GDM1 (cell line): ENCODE measurements at regions not wholly inside any gene's neighbourhood (a gene's known extent, or its start where the extent isn't known, plus 50 kb on each side); places are given as distances from the start of the nearest gene placed in this dataset.
A peak's percentile ranks its signal among the peaks of the same experiment; 100 is the strongest.

ENCODE experiments used
- DNase-seq: peaks from one replicate; lab custom pipeline; 2025; lab: John Stamatoyannopoulos, UW

DNA sequence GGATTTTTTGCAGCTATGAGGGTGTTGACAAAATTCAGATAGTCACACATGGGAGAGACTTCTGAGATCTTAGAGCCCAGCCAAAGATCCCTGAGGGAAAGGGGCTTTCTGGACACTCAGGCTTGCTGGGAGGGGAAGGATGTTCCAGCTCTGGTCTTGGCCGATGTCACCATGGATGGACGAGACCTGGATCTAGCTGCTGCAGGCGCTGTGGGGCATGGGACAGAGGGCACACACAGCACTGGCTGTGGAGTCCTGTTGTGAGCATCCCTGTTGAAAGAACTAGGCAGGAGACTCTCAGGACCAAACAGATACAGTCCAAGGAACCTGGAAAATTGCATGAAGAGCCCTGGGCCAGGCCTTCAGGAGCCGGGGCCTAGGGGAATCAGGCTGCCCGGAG, 80.1 kb upstream of the SDK2 start:
- DNase-seq, result no peak

DNA sequence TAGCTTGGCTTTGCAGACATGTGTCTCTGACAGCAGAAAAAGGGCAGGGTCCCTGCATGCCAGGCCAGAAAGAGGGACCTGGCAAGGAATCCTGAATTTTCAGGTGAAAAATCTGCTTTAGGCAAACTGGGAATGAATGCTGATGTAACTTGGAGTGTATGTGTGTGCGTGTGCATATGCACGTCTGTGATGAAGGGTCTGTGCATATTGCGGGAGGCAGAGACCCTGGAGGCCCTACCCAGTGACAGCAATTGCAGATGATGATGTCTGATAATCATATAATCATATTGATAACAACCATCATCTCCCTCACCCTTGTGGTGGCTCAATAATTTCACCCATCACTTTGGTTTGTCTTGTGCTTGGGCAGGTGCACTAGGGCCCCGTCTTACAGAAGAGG, 80.7 kb upstream of the SDK2 start:
- DNase-seq, result no peak

DNA sequence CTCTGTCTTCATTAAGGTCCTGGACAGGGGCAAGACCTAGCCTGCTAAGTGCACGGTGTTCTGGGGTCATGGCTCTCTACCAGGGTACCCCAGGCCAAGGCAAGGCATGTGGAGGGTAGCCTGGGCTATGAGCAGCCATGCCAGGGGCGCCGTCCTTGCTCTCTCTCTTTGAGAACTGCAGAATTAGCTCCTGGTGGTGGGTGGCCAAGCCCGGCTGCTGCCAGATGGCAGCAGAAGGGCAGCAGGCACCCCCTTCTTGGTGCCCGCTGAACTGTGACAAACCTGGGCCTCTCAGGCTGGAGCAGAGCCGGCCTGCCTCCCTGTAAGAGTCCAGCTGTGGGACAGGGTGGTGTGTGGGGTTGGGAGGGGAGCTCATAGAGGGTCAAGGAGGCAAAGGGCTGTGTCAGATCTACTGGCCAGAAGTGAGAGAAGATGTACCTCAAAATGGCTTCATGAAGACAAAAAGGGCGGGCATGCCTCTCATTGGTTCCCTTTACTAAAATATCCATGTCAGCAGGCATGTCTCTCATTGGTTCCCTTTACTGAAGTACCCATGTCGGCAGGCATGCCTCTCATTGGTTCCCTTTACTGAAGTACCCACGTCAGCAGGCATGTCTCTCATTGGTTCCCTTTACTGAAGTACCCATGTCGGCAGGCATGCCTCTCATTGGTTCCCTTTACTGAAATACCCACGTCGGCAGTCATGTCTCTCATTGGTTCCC, 81.7 kb upstream of the SDK2 start:
- no peak for DNase-seq

DNA sequence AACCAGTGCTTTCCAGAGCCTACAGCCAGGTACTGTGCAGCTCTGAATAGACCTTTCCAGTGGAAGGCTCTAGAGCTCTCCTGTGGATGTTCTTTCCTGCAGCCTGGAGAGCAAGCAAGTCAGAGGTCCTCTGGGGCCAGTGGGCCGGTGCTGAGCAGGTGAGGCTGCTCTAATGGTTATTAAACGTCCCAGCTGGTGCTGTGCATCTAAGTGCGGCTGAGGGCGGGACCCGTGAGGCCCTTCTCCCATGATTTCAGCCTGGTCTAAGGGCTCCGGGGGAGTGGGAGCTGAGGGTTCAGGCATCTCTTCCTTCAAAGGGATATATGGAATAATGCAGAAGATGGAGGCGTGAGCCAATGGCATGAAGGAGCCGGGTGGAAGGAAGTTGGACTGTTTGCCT, 83.7 kb upstream of the SDK2 start:
- DNase-seq, result no peak

DNA sequence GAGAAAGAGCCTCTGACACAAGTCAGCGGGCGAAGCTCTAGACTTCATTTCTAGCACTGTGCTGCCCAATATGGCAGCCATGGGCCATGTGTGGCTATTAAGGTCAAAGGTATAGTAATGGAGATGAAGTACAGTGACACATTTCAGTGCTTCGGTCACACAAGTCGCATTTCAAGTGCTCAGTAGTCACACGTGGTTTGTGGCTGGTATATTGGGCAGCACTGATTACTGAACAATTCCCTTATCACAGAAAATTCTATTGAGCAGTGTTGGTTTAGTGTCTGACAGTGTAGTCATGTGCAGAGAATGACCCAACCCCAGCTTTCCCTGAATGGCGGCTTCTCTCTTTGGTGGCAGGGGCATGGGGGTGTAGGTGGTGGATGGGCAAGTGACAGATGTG, 84.9 kb upstream of the SDK2 start:
- no peak for DNase-seq

DNA sequence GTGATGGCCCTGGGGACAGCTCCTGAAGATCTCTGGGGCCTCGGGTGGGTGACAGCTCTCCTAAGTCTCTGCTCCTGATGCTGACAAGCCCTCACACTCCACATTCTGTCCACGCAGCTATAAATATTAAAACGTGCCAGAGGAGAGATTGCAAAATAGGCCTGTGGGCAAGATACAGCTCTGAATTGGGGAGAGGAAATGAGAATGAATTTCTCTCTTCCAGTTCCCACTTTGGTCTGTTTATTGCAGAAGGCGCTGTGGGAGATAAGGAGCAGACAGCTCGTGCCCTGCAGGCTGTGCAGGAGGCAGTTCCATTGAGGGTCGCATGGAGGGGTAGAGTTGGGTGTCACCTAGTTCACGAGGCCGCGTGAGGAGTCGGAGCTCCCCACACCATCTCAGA, 87.5 kb upstream of the SDK2 start:
- DNase-seq, result peak; percentile 19

DNA sequence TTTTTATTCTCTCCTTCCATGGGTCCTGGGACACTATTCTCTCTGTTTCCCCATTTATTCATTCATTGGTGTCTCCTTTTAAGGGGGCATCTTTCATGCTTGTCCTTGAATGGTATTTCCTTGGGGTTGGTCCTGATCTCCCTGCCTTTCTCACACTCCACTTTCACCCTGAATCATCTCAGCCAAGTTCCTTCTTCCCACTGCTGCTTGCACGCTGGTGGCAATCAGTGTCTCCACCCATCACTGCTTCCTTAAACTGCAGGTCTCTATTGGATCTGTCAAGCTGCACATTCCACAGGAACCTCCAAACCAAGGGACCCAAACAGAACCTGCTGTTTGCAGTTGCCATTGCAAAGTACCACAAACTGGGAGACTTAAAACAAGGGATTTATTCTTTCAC, 89.3 kb upstream of the SDK2 start:
- DNase-seq, result no peak

DNA sequence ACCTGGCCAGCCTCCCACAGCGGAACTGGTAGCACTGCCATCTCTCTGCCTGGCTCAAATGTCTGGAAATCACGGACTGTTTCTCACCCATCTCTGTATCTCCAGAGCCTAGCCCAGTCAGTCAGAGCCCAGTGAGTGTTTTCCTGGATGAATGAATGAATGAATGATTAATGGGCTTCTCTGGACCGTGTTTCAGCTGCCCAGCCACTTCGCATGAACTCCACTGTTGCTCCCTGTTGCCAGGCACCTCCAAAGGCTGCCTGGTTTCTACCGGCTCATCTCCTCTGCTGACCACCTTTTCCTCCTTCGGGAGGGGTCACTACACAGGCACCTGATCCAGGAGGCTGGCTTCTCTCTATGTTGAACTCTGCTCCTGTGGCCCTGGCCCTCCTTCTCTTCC, 91.0 kb upstream of the SDK2 start:
- DNase-seq, result no peak

DNA sequence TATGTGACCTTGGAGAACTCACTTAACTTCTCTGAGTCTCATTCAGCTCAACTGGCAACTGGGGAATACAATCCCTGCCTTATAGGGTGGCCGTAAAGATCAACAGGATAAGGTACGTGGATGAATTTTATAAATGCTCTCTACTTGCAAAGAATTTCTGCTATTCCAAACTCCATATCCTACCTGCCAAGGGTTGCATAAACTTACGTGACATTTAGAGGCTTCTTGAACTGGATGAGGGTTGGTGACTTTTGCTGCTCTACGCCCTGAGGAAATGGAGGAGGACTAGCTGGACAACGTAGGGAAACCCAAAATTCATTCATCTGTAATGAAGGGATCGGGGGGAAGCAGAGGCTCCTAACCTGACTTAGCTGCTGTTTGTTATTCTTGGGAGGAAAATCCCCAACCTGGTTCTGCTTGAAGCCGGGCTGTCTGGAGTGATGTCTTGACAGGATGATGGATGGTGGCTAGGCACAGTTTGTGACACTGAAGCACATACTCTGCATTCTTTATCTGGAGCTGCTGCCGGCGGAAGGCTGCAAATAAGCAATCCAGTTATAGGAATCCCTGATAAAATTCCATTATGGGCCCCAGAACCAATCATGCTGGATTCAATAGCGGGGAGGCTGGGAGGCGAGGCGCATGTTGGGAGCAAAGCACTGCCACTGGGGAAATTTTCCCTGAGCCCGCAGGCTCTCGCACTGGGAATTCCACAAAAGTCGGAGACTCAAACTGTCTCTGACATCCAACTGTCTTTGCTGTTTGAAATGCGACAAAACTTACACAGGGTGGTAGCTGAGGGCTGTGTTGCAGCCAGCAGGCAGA, 94.7 kb upstream of the SDK2 start:
- no peak for DNase-seq

DNA sequence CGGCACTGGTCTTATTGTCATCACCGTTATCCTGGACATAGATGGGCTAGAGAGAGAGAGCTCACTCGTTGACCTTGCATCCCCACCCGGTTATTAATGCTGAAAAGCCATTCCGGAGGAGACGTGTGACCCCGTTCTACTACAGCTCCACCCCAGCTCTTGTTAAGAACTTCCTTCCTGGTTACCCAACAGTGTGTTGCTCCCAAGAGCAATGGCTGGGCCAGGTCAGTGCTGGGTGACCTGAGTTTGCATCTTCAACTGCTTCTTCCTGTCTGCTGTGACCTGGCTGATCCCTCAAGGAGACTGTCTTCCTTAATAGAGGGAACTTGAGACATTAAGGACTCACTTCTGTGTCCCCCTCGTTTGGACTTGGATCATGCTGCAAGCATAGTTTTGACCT, 96.1 kb upstream of the SDK2 start:
- no peak for DNase-seq

DNA sequence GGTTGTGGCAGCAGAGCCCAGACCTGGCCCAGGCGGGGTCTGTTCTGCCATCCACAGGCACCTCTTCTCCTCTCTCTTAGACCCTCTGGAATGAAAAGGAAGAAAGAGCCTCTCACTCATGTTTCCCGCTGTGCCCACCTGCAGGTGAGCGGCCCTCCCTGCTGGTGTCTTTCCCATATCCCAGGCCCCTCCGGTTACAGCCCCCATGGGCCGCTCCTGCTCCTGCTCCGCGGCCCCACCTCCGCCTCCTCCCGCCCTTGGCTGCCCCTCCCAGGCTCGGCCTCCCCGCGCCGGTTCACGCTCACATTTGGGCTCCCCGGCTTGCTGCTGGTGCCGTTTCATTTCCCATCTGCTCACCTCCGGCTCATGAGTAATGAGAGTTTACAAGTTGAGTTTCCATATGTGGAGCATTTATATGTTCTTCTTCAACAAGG, 98.7 kb upstream of the SDK2 start:
- DNase-seq, result no peak

DNA sequence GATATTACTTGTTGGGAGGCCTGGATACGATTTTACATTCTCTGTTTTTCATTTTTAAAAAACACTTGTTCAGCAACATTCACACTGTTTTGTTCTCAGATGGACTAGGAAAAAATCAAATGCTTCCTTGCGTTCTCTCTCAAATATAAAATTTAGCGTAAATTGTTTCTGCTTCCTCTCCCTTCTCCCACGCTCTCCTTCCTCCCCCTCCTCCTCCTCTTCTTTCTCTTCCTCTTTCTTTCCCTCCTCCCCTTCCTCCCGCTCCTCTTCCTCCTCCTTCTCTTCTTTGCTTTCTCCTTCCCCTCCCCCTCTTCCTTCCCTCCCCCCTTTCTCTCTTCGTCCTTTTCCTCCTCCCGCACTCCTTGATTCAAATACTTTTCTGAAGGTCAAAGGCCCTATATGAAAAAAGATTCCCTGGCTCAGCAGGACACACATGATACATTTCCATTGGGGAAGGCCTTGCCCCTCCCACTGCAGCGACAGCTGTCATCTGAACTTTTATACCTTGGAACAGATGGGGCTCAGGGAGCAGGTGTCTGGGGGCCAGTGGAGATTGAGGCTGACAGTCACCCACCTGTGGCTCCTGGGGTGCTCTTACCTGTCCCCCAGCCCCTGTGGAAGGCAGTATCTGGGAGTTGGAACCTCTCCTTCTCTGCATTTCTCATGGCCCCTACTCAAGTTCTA, 99.4 kb upstream of the SDK2 start:
- no peak for DNase-seq

DNA sequence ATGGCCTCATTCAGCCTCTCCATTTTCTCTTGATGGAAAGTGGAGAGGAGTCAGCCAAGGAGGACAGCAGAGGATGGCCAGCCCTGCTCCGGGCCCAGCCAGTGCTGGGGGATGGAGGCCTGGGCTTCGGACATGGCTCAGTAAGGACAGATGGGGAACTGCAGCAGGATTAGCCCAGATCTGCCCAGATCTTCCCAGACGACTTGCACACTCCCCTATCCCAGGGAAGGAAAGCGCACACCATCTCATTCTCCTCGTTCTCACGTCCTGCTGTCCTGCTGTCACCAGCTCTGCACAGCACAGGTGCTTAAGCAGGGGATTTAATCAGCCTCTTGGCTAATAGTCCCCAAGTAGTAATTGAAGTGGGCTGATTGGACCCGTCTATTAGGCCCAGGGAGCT, 100.2 kb upstream of the SDK2 start:
- no peak for DNase-seq

DNA sequence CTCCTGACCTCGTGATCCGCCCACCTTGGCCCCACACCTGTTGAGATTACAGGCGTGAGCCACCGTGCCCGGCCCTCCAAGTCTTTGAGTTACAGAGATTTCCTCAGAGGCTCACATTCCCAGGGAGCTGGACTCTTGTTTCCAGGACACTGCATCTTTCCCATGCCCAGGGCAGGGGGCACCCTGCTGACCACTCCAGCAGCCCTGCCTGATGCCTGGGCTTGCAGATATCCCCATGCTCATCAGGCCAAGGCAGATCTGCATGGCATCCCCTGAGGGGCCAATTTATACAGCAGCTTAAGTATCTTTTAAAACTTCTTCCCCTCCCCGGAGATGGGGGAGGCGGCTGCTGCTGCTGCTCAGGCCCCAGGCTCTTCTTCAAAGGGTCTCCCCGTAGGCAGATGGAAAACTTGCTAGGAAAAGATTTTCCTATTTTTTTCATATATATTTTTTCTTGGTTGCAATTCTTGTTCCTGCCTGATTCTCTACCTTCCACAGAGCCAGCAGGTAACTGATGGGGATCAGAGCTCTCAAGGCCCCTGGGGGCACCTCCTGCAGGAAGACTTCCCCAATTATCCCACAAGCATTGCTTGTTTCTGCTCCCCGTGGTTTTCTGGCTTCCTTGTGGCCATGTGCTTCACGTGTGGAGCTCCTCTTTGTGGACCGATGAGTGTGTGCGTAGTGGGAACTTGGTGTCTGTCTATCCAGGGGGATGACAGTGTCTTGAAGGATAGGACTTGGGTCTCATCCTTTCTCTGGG, 102.2 kb upstream of the SDK2 start:
- no peak for DNase-seq

DNA sequence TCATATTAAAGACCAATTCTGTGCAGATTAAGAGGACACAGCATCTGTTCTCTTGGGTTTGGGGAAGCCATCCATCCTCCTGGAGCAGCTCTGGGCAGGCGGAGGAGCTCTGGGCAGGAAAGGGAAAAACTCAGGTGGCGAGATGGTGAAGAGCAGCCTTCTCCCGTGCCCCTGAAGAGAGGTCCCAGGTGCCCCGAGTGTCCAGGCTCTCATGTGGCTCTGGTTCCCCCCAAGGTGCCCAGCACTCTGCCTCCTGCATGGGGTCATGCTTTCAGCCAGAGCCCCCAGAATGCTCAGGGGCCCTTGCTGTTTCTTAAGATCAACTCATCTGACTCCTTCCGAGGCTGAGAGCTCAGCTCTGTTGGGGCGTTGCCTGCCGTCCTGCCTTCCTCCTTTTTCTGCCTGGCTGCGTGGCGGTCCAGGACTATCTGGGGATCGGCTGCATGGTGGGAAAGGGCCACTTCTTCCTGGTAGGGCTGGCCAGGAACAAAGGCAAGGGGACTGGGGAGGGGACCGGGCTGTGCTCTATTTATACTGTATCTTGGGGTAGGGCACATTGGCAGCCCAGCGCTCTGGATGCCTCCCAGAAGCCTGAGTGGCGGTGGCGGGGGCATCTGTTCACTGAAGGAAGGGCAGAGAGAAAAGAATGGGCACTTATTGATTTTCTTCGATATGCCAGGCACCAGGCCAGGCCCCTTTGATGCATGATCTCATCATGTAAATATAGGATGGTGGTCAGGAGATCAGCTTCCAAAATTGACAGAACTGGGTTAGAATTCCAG, 103.2 kb upstream of the SDK2 start:
- no peak for DNase-seq

DNA sequence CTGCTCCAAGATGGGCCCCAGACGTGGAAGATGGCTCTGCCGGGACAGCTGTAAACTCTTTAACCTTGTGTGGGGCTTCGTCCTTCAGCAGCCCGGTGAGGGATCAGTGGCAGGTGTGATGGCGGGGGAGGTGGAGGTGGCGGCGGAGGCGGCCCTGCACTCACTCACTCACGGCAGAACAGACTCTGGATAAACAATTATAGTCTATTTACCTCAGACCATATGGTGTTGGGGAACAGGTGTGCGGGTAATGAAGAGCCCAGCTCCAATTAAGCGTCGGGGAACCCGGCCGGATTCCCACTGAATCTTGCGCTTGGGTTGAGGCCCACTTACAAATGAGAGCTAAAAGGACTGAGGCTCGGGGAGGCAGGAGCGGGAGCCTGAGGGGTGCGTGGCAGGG, 104.3 kb upstream of the SDK2 start:
- no peak for DNase-seq

DNA sequence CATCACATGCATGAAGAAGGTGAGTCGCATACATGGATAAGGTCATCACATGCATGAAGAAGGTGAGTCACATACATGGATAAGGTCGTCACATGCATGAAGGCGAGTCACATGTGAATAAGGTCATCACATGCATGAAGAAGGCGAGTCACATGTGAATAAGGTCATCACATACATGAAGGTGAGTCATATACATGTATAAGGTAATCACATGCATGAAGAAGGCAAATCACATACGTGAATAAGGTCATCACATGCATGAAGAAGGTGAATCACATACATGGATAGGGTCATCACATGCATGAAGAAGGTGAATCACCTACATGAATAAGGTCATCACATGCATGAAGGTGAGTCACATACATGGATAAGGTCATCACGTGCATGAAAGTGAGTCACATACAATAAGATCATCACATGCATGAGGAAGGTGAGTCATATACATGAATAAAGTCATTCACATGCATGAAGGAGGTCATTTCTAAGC, 105.1 kb upstream of the SDK2 start:
- no peak for DNase-seq

DNA sequence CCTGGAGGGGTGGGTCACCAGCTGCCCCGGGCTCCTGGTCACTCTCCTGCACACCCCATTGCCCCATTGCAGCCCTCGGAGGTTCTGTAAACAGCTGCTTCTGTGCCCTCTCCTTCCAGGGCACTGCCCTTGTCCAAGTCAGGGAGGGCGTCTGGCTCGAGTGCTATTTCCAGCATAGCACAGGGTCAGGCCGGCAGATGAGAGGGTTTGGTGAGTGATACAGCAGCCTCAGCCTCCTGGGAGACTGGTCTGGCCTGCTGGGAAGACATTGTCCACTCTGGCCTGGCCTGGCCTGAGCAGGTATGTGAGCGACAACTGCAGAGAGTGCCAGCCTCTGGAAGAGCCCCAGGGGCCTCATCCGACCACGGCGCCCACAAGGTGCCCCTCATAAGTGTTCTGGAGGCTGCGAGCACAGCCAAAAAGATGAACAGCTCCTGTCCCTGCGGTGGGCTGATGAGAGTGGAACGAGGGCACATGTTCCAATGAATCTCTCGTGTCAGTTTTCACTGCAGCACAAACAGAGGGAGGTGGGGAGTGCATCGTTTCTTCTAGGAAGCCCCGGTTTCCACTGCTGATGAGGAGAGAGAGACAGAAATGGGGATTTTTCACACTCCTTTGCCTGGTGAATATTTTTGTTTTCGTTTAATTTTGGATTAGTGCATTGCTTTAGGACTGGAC, 105.8 kb upstream of the SDK2 start:
- no peak for DNase-seq

DNA sequence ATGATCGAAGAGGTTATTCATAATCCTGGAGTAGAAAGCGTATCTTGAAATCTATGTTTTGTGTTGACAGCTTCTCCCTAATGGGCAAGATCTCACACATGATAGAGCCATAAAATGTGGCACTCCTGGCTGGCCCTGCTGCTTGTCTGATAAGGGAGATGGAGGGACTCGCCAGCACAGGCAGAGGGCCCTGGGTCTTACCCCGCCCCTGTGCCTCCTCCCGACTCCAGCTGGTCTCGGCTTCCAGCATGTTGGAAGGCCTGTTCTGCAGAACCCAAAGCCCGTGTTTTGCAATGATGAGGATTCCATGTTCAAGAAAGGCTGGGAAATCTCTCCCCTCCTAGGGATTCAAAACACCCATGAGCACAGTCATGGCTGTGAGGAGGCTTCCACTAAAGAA, 106.7 kb upstream of the SDK2 start:
- no peak for DNase-seq

DNA sequence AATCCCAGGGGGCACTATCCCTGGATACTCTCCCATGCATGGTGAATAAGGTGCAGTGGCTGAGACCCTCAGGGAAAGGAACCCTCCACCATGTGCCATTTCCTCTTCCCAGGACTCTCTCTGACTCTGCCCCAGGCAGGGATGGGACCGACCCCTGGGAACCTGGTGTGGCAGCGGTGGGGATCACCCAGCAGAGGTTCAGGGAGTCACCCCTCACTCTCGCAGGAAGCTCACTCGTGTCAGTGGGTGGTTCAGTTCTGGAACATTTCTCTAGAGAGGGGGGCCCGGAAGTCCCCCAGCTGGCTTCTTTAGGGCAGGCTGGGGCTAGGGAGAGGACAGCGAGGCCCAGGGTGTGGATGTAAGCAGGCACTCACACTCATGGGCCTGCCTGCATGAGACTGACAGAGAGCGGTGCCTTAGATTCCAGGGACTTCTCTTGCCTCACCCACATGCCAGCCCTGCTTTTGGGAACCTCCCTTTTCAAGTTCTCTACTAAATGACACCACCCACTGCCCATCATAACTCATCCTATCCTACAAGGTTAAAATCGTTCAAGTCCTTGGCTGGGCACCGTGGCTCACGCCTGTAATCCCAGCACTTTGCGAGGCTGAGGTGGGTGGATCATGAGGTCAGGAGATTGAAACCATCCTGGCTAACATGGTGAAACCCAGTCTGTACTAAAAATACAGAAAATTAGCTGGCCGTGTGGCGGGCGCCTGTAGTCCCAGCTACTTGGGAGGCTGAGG, 109.7 kb upstream of the SDK2 start:
- DNase-seq, result no peak
